ENCODE measurements at regions not wholly inside any gene's neighbourhood (a gene's known extent, or its start where the extent isn't known, plus 50 kb on each side); places are given as distances from the start of the nearest gene placed in this dataset.

DNA sequence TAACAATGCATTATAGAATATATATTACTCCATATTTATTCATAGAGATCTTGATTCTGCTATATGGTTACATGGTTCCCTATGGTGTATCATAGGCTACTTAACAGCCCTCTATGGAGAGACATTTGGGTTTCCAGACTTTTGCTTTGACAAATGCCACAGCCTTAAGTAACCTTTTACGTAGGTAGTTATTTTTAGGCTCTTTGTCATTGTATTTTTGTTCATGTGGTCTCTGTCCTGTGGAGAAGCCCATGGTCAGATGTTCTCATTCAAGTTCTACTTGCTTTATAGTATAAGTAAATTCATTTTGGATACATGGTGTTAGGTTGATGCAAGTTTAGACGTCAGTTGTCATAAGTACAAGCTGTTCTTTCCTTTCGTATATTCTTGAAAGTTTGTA lies 275.2 kb upstream of the THSD7B start:
- no peak overlapping the region for H3K27ac ChIP-seq (replicated peaks)
- no peak for DNase-seq (ENCODE audit: low read depth in 1 of 2, low spot score in 1 of 2)
- no peak for TF ChIP-seq GABPA (IDR thresholded peaks at IDR 0.05; ENCODE audit: low read depth)
- TF ChIP-seq CTCF (IDR thresholded peaks at IDR 0.05; ENCODE audit: insufficient read depth, low read length), result no peak
- no peak for TF ChIP-seq POLR2AphosphoS5 (IDR thresholded peaks at IDR 0.05; ENCODE audit: low read depth)
- no peak for TF ChIP-seq REST (IDR thresholded peaks at IDR 0.05; ENCODE audit: insufficient replicate concordance, low read depth)
- TF ChIP-seq SPI1 (IDR thresholded peaks at IDR 0.05; ENCODE audit: borderline replicate concordance, low read depth), result no peak
- H3K27me3 ChIP-seq (ENCODE audit: insufficient read depth, poor library complexity, severe bottlenecking), result no peaks in the 10 kb centered on the region
- H3K4me3 ChIP-seq (replicated peaks; ENCODE audit: insufficient read depth, low read length), result no peak overlapping the region

DNA sequence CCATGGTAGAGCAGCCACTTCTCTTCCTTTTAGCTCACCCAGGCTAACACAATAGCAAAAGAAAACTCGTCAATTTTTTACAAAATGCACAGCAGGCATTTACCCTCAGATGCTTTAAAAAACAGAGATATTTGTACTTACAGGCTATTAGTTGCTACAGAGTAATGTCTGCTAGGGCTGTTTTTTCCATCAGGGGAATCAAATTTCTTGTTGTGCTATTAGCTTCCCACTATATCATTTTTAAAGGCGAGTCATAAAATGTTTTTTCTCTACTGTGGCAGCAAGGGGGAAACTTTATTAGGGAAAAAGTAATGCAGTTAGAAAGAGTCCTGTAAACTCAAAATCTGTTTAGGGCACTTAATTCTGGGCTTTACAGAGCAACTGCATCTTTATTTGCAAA lies 277.9 kb upstream of the THSD7B start:
- DNase-seq (ENCODE audit: low read depth in 1 of 2, low spot score in 1 of 2), result no peak
- Histone ChIP-seq H3K27ac (replicated peaks) (no peak overlapping the region), H3K27me3 (ENCODE audit: insufficient read depth, poor library complexity, severe bottlenecking) (no peaks in the 10 kb centered on the region), H3K4me3 (replicated peaks; ENCODE audit: insufficient read depth, low read length) (no peak overlapping the region)
- TF ChIP-seq REST (IDR thresholded peaks at IDR 0.05; ENCODE audit: insufficient replicate concordance, low read depth) (no peak), CTCF (IDR thresholded peaks at IDR 0.05; ENCODE audit: insufficient read depth, low read length) (no peak), POLR2AphosphoS5 (IDR thresholded peaks at IDR 0.05; ENCODE audit: low read depth) (no peak), SPI1 (IDR thresholded peaks at IDR 0.05; ENCODE audit: borderline replicate concordance, low read depth) (no peak), GABPA (IDR thresholded peaks at IDR 0.05; ENCODE audit: low read depth) (no peak)

GRCh38 chr2:136486115-136486514 lies 279.2 kb upstream of the THSD7B start:
- Histone ChIP-seq H3K4me3 (replicated peaks; ENCODE audit: insufficient read depth, low read length) (no peak overlapping the region), H3K27ac (replicated peaks) (no peak overlapping the region), H3K27me3 (ENCODE audit: insufficient read depth, poor library complexity, severe bottlenecking) (no peaks in the 10 kb centered on the region)
- DNase-seq (ENCODE audit: low read depth in 1 of 2, low spot score in 1 of 2), result no peak
- TF ChIP-seq POLR2AphosphoS5 (IDR thresholded peaks at IDR 0.05; ENCODE audit: low read depth) (no peak), GABPA (IDR thresholded peaks at IDR 0.05; ENCODE audit: low read depth) (no peak), REST (IDR thresholded peaks at IDR 0.05; ENCODE audit: insufficient replicate concordance, low read depth) (no peak), CTCF (IDR thresholded peaks at IDR 0.05; ENCODE audit: insufficient read depth, low read length) (no peak), SPI1 (IDR thresholded peaks at IDR 0.05; ENCODE audit: borderline replicate concordance, low read depth) (no peak)
